Natural killer cell (primary cell): ENCODE measurements at regions not wholly inside any gene's neighbourhood (a gene's known extent, or its start where the extent isn't known, plus 50 kb on each side); places are given as distances from the start of the nearest gene placed in this dataset.

Experiments
- ATAC-seq, 3 donors: fragments of 150-1000 bp in 2 of 3; fragments of 200-7000 bp in 1 of 3; cut with Tn5 transposase; 1 replicate in 1 of 3; 2 replicates in 2 of 3; pipeline ENCODE4 v1.10.0; 2021; ENCODE audit warnings: mild to moderate bottlenecking in 2 of 3, moderate library complexity in 2 of 3
- DNase-seq, 2 donors: peaks; one replicate each; pipeline versions ENCODE4 v3.0.0 to v3.0.0-alpha.2; 2013 to 2021; ENCODE audit warnings: mixed read lengths in 1 of 2
- H3K27ac ChIP-seq: one replicate; pipeline ENCODE4 v1.5.1; 2013; ENCODE audit warnings: mild to moderate bottlenecking, low read length
- H3K27me3 ChIP-seq: one replicate; pipeline ENCODE4 v1.6.1; 2013; ENCODE audit warnings: low read length; ENCODE audit not compliant: control insufficient read depth, insufficient read depth
- H3K36me3 ChIP-seq: one replicate; pipeline ENCODE4 v1.6.1; 2013; ENCODE audit warnings: low read length; ENCODE audit not compliant: control insufficient read depth, insufficient read depth
- H3K4me1 ChIP-seq: one replicate; pipeline ENCODE4 v1.6.1; 2013; ENCODE audit warnings: low read length; ENCODE audit not compliant: control insufficient read depth, insufficient read depth
- H3K4me3 ChIP-seq: one replicate; pipeline ENCODE4 v1.5.1; 2013; ENCODE audit warnings: low read length
- H3K9me3 ChIP-seq: one replicate; pipeline ENCODE4 v1.6.1; 2013; ENCODE audit warnings: low read length; ENCODE audit not compliant: control insufficient read depth, insufficient read depth
- H3K27ac Mint-ChIP-seq, 2 donors: one replicate each; pipeline ENCODE4 v1.8.0; 2022; ENCODE audit warnings: mild to moderate bottlenecking in 2 of 2, mixed read lengths in 2 of 2, moderate library complexity in 1 of 2
- H3K27me3 Mint-ChIP-seq, 2 donors: one replicate each; pipeline ENCODE4 v1.8.0; 2022; ENCODE audit warnings: low read depth in 2 of 2, mixed read lengths in 2 of 2
- H3K36me3 Mint-ChIP-seq: one replicate; pipeline ENCODE4 v1.8.0; 2022; ENCODE audit warnings: mixed read lengths
- H3K4me1 Mint-ChIP-seq, 2 donors: one replicate each; pipeline ENCODE4 v1.8.0; 2022; ENCODE audit warnings: mixed read lengths in 2 of 2
- H3K4me3 Mint-ChIP-seq: one replicate; pipeline ENCODE4 v1.8.0; 2022; ENCODE audit warnings: mild to moderate bottlenecking, moderate library complexity, mixed read lengths
- H3K9me3 Mint-ChIP-seq, 2 donors: one replicate each; pipeline ENCODE4 v1.8.0; 2022; ENCODE audit warnings: mixed read lengths in 2 of 2
- CTCF ChIP-seq: fragments of 200-600 bp; IDR thresholded peaks from one replicate; pipeline ENCODE4 v1.8.0; 2022; ENCODE audit warnings: antibody characterized with exemption
- WGBS: methylation state at CpG from one replicate; pipeline ENCODE4 v1.1.7; 2013; ENCODE audit warnings: missing lambda C conversion rate; ENCODE audit not compliant: insufficient coverage; 5-methylcytosine and 5-hydroxymethylcytosine counted together
- intact Hi-C: fragments of 100-400 bp; cut with micrococcal nuclease; formaldehyde crosslinking; loops from one replicate; pipeline ENCODE4 v1.14.2; 2022

GRCh38 chr3:132966374-132966773 lies 71.8 kb upstream of the TMEM108 start:
- H3K4me3 ChIP-seq = no peak overlapping the region
- H3K27me3 Mint-ChIP-seq = no peaks in the 10 kb centered on the region
- 61% methylated on average over 2 of the region's 2 CpGs for WGBS
- H3K36me3 ChIP-seq = no peaks in the 10 kb centered on the region
- no peak for ATAC-seq
- no peak overlapping the region for H3K27ac ChIP-seq
- H3K36me3 Mint-ChIP-seq = no peaks in the 10 kb centered on the region
- no peaks in the 10 kb centered on the region for H3K4me1 Mint-ChIP-seq
- peaks cover 2 to 6% of the 10 kb centered on the region in 2 donors for H3K9me3 Mint-ChIP-seq
- no peak overlapping the region for H3K27ac Mint-ChIP-seq
- intact Hi-C loops = no loop called here
- no peak for DNase-seq
- no peaks in the 10 kb centered on the region for H3K27me3 ChIP-seq
- no peak for TF ChIP-seq CTCF
- no peaks in the 10 kb centered on the region for H3K9me3 ChIP-seq
- no peak overlapping the region for H3K4me3 Mint-ChIP-seq
- no peaks in the 10 kb centered on the region for H3K4me1 ChIP-seq

DNA sequence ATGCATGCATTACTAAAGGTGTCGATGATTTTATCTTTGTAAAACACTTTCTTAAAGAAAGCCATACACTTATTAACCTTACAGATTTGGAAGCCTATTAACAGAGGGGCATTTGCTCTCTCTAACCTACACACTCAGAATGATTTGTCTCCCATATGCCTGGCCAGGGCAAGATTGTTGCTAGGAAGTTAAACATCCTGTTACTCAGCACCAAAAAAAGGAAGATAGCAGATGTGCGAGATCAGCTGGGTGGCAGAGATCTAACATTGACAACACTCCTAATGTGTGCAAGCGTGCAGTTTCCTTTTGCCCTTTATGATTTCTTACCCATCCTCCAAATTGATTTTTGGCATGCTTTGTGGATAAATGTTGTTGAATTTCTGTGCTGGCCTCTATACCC lies 73.9 kb upstream of the TMEM108 start:
- Mint-ChIP-seq H3K27me3 (no peaks in the 10 kb centered on the region), H3K9me3 (peaks cover 3 to 6% of the 10 kb centered on the region in 2 donors), H3K4me3 (no peak overlapping the region), H3K4me1 (no peaks in the 10 kb centered on the region), H3K36me3 (no peaks in the 10 kb centered on the region), H3K27ac (no peak overlapping the region)
- H3K27me3 ChIP-seq = no peaks in the 10 kb centered on the region
- intact Hi-C loops = no loop called here
- no peak for TF ChIP-seq CTCF
- H3K4me1 ChIP-seq = no peaks in the 10 kb centered on the region
- no peak for DNase-seq
- no peak for ATAC-seq
- no peaks in the 10 kb centered on the region for H3K36me3 ChIP-seq
- no peak overlapping the region for H3K4me3 ChIP-seq
- H3K27ac ChIP-seq = no peak overlapping the region
- 31% methylated on average over 2 of the region's 3 CpGs for WGBS
- no peaks in the 10 kb centered on the region for H3K9me3 ChIP-seq

DNA sequence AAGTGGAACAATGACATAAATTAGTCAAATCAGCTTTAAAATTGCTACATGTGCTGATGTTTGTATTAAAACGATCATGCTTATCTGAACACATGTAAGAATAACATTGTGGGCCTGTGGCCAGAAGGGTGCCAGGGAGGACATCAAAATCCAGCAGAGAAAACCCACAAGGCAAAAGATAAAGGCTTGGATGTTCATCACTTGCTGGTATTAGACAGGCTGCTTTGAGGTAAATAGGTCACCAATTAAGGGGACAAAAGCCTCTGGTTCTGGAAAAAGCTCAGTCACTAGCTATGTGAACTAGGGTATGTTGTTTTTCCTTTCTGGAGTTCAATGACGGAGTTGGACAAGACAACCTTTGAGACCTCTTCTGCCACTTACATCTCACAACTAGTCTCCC lies 74.4 kb upstream of the TMEM108 start:
- no peak for TF ChIP-seq CTCF
- Histone ChIP-seq H3K4me3 (no peak overlapping the region), H3K27me3 (no peaks in the 10 kb centered on the region), H3K27ac (no peak overlapping the region), H3K36me3 (no peaks in the 10 kb centered on the region), H3K4me1 (no peaks in the 10 kb centered on the region), H3K9me3 (no peaks in the 10 kb centered on the region)
- no peak overlapping the region for H3K4me3 Mint-ChIP-seq
- H3K27ac Mint-ChIP-seq = no peak overlapping the region
- intact Hi-C loops = no loop called here
- no peaks in the 10 kb centered on the region for H3K4me1 Mint-ChIP-seq
- H3K27me3 Mint-ChIP-seq = no peaks in the 10 kb centered on the region
- DNase-seq (no peak), ATAC-seq (no peak)
- WGBS = 0% methylated on average over 1 of the region's 2 CpGs
- peaks cover 3 to 9% of the 10 kb centered on the region in 2 donors for H3K9me3 Mint-ChIP-seq
- no peaks in the 10 kb centered on the region for H3K36me3 Mint-ChIP-seq

DNA sequence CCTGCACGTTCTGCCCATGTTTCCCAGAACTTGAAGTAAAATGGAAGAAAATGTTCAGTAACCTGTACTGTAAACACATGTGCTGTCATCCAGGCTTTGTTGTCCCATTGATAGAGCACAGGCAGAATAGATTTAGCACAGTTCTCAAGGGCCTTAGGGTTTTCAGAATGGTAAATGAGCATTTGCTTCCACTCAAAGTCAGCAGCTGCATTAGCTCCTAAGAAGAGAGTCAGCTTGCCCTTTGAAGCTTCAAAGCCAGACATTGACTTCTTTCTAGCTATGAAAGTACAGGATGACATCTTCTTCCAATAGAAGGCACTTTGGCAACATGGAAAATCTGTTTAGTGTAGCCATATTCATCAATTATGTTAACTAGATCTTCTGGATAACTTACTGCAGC lies 76.2 kb upstream of the TMEM108 start:
- peaks cover 3 to 15% of the 10 kb centered on the region in 2 donors for H3K9me3 Mint-ChIP-seq
- no peaks in the 10 kb centered on the region for H3K36me3 Mint-ChIP-seq
- H3K27me3 Mint-ChIP-seq = no peaks in the 10 kb centered on the region
- ATAC-seq (no peak), DNase-seq (no peak)
- no peak overlapping the region for H3K4me3 ChIP-seq
- no peak overlapping the region for H3K27ac Mint-ChIP-seq
- WGBS = 91% methylated on average over 1 of the region's 1 CpG
- H3K36me3 ChIP-seq = no peaks in the 10 kb centered on the region
- no peaks in the 10 kb centered on the region for H3K4me1 Mint-ChIP-seq
- no peak overlapping the region for H3K4me3 Mint-ChIP-seq
- intact Hi-C loops = no loop called here
- TF ChIP-seq CTCF = no peak
- no peak overlapping the region for H3K27ac ChIP-seq
- H3K4me1 ChIP-seq = no peaks in the 10 kb centered on the region
- no peaks in the 10 kb centered on the region for H3K27me3 ChIP-seq
- no peaks in the 10 kb centered on the region for H3K9me3 ChIP-seq
